Body of pancreas (tissue), 4 donors: ENCODE measurements at regions not wholly inside any gene's neighbourhood (a gene's known extent, or its start where the extent isn't known, plus 50 kb on each side); places are given as distances from the start of the nearest gene placed in this dataset.

Source experiments
- CTCF ChIP-seq, 7 experiments: fragments of 450-650 bp in 4 of 7; fragments of 200-600 bp in 3 of 7; sonication (generic) in 3 of 7; IDR thresholded peaks; one replicate each; pipeline ENCODE4 v1.5.1; 2016 to 2019; ENCODE audit warnings: antibody characterized with exemption in 7 of 7
- POLR2A ChIP-seq, 3 donors: fragments of 450-650 bp; IDR thresholded peaks; one replicate each; pipeline ENCODE4 v1.6.1; 2016; ENCODE audit warnings: antibody characterized with exemption in 3 of 3, mild to moderate bottlenecking in 2 of 3

DNA sequence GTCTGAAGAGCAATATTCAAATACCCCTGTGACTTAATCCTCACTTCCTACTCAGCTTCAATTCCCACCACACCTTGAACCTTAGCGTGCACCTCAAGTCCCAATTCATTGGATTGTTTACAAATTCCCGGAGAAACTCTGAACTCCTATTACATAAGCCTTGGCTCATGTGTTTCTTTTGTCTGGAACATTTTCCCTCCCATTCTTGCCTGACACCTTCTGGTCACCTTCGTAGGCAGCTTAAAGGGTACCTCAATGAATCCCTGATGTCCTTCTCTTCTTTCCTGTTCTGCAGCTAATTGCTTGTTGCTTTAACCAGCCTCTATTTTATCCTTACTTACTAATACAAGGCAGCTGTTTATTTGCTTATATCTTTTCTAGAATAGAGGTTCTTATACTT is 85.0 kb upstream of the SEL1L start:
- TF ChIP-seq POLR2A (IDR thresholded peaks at IDR 0.05) (no peak), CTCF (IDR thresholded peaks at IDR 0.05) (peak in 5 of 7 experiments; percentile 9 to 72 (median 65))
